Progenitor cell of endocrine pancreas (in vitro differentiated cells): ENCODE measurements at regions not wholly inside any gene's neighbourhood (a gene's known extent, or its start where the extent isn't known, plus 50 kb on each side); places are given as distances from the start of the nearest gene placed in this dataset.

ENCODE experiments used
- DNase-seq: peaks from one replicate; pipeline ENCODE4 v3.0.0; 2021; ENCODE audit warnings: low spot score; ENCODE audit not compliant: unreplicated experiment
- H3K27ac Mint-ChIP-seq: 2 replicates; pipeline ENCODE4 v1.8.0; 2021; ENCODE audit warnings: mild to moderate bottlenecking, moderate library complexity, mixed read lengths
- H3K27me3 Mint-ChIP-seq: 2 replicates; pipeline ENCODE4 v1.8.0; 2021; ENCODE audit warnings: mixed read lengths
- H3K36me3 Mint-ChIP-seq: 2 replicates; pipeline ENCODE4 v1.8.0; 2022; ENCODE audit warnings: mixed read lengths; ENCODE audit not compliant: insufficient read depth
- H3K4me1 Mint-ChIP-seq: 2 replicates; pipeline ENCODE4 v1.8.0; 2021; ENCODE audit warnings: low read depth, mixed read lengths
- H3K4me3 Mint-ChIP-seq: 2 replicates; pipeline ENCODE4 v1.8.0; 2021; ENCODE audit warnings: low read depth, mild to moderate bottlenecking, moderate library complexity, mixed read lengths
- H3K9me3 Mint-ChIP-seq: 2 replicates; pipeline ENCODE4 v1.8.0; 2021; ENCODE audit warnings: low read depth, mixed read lengths
- CTCF ChIP-seq: fragments of 200-600 bp; sonication (generic); IDR thresholded peaks from one replicate; pipeline ENCODE4 v1.5.0; 2021; ENCODE audit warnings: antibody characterized with exemption, mild to moderate bottlenecking; ENCODE audit not compliant: unreplicated experiment

DNA sequence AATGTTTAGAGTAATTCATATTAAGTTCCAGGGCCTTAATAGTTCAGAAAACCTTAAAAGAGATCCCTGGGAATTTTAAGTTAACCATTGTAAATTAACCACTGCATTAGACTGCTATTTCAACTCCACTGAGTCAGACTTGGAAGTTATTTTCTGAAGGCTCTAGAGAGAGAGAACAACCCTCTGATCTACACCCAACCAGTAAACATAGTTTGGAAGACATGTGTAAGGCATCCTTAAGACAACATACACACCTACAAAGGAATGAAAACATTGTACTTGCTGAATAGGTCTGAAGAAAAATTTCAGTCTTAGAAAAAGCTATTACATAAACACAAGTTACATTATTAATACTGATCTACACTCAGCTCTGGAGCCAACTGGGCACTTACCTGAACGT, 158.2 kb upstream of the FST start:
- DNase-seq, result no peak
- no peak overlapping the region for H3K27ac Mint-ChIP-seq
- no peaks in the 10 kb centered on the region for H3K36me3 Mint-ChIP-seq
- no peak for TF ChIP-seq CTCF
- no peaks in the 10 kb centered on the region for H3K4me1 Mint-ChIP-seq
- peaks cover 3% of the 10 kb centered on the region for H3K27me3 Mint-ChIP-seq
- H3K4me3 Mint-ChIP-seq, result no peak overlapping the region
- H3K9me3 Mint-ChIP-seq, result no peaks in the 10 kb centered on the region

DNA sequence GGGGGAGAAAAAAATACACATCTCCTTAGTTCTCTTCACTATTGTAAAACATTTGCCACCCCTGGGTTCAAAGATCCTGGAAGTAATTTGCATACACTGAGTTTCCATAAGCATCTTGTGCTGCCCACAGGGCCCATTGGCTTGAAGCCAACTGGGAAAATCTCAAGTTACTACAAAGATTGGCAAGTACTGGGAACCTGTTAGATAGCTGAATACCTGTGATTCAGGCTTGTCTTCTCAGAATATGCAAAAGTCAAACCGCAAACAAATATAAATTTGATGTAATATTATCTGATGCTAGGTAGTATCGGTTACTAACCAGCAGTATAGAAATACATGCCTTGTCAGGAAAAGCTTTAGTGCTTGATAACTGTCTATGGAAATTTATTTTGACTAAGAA, 156.9 kb upstream of the FST start:
- Mint-ChIP-seq H3K9me3 (no peaks in the 10 kb centered on the region), H3K4me1 (no peaks in the 10 kb centered on the region), H3K27ac (no peak overlapping the region), H3K27me3 (peaks cover under 1% of the 10 kb centered on the region), H3K4me3 (no peak overlapping the region), H3K36me3 (no peaks in the 10 kb centered on the region)
- no peak for TF ChIP-seq CTCF
- no peak for DNase-seq

DNA sequence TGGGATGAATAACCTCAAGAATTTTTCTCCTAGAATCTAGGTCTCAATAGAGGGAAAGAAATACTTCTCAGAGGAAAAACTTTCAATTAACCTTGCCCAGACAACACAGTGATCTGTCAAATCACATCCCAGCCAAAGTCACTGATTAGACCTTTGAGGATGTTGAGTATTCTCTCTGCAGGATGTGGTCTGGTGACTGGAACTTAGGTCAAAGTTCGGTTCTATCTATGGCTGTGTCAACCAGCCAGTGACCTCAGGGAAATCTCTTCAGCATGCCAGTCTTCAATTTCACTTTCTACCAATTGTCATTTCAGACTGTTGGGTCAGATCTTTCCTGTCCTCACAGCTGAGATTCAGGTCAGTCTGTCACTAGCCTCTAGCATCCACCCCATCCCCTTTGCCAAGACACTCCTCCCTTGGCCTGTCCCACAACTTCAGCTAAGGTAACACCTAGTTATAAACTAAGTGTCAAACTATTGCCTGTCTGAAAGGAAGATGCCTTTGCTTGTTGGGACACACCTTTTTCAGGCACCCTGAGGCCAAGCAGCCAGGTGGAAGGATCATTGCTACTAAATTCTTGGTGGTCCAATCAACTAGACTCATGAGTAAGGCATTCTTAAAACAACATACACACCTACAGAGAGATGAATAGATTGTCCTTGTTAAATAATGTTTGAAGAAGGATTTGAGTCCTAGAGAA, 156.3 kb upstream of the FST start:
- Mint-ChIP-seq H3K4me1 (no peaks in the 10 kb centered on the region), H3K4me3 (no peak overlapping the region)
- no peak for DNase-seq

GRCh38 chr5:53326424-53327153, 153.8 kb upstream of the FST start:
- Mint-ChIP-seq H3K27me3 (no peaks in the 10 kb centered on the region), H3K9me3 (no peaks in the 10 kb centered on the region), H3K36me3 (no peaks in the 10 kb centered on the region), H3K4me1 (no peaks in the 10 kb centered on the region), H3K27ac (no peak overlapping the region), H3K4me3 (no peak overlapping the region)
- no peak for TF ChIP-seq CTCF
- no peak for DNase-seq

More for the DNA sequence above, 156.3 kb upstream of the FST start:
- H3K36me3 Mint-ChIP-seq, result no peaks in the 10 kb centered on the region
- no peak for TF ChIP-seq CTCF
- H3K9me3 Mint-ChIP-seq, result no peaks in the 10 kb centered on the region
- no peak overlapping the region for H3K27ac Mint-ChIP-seq
- H3K27me3 Mint-ChIP-seq, result no peaks in the 10 kb centered on the region

- Mint-ChIP-seq H3K4me3 (no peak overlapping the region), H3K36me3 (no peaks in the 10 kb centered on the region), H3K9me3 (no peaks in the 10 kb centered on the region), H3K4me1 (no peaks in the 10 kb centered on the region), H3K27me3 (no peaks in the 10 kb centered on the region), H3K27ac (no peak overlapping the region)
- no peak for TF ChIP-seq CTCF
- no peak for DNase-seq
These were observed 152.6 kb upstream of the FST start for GRCh38 chr5:53327811-53328334.
